ENCODE measurements at regions not wholly inside any gene's neighbourhood (a gene's known extent, or its start where the extent isn't known, plus 50 kb on each side); places are given as distances from the start of the nearest gene placed in this dataset.

GRCh38 chr3:87541723-87542122 lies 265.3 kb upstream of the POU1F1 start:
- TF ChIP-seq, protein P1, sequence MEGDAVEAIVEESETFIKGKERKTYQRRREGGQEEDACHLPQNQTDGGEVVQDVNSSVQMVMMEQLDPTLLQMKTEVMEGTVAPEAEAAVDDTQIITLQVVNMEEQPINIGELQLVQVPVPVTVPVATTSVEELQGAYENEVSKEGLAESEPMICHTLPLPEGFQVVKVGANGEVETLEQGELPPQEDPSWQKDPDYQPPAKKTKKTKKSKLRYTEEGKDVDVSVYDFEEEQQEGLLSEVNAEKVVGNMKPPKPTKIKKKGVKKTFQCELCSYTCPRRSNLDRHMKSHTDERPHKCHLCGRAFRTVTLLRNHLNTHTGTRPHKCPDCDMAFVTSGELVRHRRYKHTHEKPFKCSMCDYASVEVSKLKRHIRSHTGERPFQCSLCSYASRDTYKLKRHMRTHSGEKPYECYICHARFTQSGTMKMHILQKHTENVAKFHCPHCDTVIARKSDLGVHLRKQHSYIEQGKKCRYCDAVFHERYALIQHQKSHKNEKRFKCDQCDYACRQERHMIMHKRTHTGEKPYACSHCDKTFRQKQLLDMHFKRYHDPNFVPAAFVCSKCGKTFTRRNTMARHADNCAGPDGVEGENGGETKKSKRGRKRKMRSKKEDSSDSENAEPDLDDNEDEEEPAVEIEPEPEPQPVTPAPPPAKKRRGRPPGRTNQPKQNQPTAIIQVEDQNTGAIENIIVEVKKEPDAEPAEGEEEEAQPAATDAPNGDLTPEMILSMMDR (IDR thresholded peaks at IDR 0.05), result no peak
- TF ChIP-seq POLR2A (IDR thresholded peaks at IDR 0.05) (no peak), POLR2AphosphoS5 (IDR thresholded peaks at IDR 0.05) (no peak), EP300 (IDR thresholded peaks at IDR 0.05) (no peak)

All from gastroesophageal sphincter (tissue), 3 donors.